ENCODE measurements at regions not wholly inside any gene's neighbourhood (a gene's known extent, or its start where the extent isn't known, plus 50 kb on each side); places are given as distances from the start of the nearest gene placed in this dataset. TPM values are rescaled to one million over a fixed set of nuclear protein-coding genes. Genes with fewer than 3 reads are reported as not detected.

DNA sequence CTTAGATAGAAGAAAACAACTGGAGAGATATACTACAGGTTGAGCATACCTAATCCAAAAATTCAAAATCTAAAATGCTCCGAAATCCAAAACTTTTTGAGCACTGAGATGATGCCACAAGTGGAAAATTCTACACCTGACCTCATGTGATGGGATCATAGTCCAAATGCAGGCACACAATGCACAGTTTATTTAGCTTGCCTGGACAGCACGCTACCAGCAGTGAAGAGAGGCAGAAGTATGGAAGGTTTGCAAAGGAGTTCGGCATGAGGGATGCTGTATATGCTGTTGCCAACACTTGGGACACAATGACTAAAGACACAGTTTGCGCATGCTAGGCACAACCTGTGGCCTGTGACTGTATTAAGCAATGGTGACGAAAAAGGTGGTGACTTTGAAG lies 58.1 kb upstream of the CAND1 start:
- Histone ChIP-seq H3K4me3 (ENCODE audit: low read length in 2 of 2) (no peak overlapping the region), H3K36me3 (replicated peaks in 1 of 2; ENCODE audit: control insufficient read depth in 2 of 2, insufficient read depth in 2 of 2, low read length in 2 of 2) (no peaks in the 10 kb centered on the region)
- WGBS, 2 donors (ENCODE audit: extremely low coverage in 2 of 2, insufficient read length in 2 of 2, insufficient replicate concordance in 1 of 2): no CpG with 5 or more reads among the region's 5 CpGs

DNA sequence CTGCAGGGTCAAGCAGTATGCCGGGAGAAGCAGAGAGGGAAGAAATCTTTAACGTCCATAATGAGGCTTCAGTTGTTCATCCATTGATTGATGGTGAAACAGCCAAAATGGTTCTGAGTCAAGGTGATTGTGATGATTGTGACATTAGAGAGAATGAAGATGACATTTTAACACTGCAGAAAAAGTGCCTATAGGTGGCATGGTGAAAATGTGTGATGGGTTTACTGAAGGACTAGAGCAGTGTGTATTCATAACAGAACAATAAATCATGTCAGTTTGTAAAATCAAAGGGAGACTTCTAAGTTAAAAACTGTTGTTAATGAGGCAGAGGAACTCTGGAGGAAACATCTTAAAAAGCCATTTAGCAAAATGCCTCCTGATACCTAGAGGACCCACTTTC lies 57.7 kb upstream of the CAND1 start:
- no peak overlapping the region for H3K4me3 ChIP-seq (ENCODE audit: low read length in 2 of 2)
- H2BK15ac ChIP-seq (ENCODE audit: low read length): no peak overlapping the region
- no peak overlapping the region for H2BK5ac ChIP-seq (ENCODE audit: low read length)
- H2BK12ac ChIP-seq (ENCODE audit: low read length): no peak overlapping the region
- no peak overlapping the region for H4K8ac ChIP-seq (ENCODE audit: low read depth, low read length)
- no peak overlapping the region for H3K4ac ChIP-seq (ENCODE audit: low read length)
- WGBS, 2 donors (ENCODE audit: extremely low coverage in 2 of 2, insufficient read length in 2 of 2, insufficient replicate concordance in 1 of 2): no CpG with 5 or more reads among the region's 2 CpGs
- no peak overlapping the region for H3K18ac ChIP-seq (ENCODE audit: low read length)
- no peak overlapping the region for H3K4me2 ChIP-seq (ENCODE audit: insufficient read depth, low read length, poor library complexity, severe bottlenecking)
- H3K27ac ChIP-seq (replicated peaks; ENCODE audit: low read length): no peak overlapping the region
- H3K9ac ChIP-seq (ENCODE audit: low read depth, low read length, poor library complexity): no peak overlapping the region
- H3K79me1 ChIP-seq (ENCODE audit: low read depth, low read length): no peaks in the 10 kb centered on the region
- H4K91ac ChIP-seq (ENCODE audit: low read depth, low read length, poor library complexity): no peak overlapping the region
- no peak overlapping the region for H3K14ac ChIP-seq (ENCODE audit: low read length)
- no peak overlapping the region for H3K23ac ChIP-seq (ENCODE audit: low read depth, low read length, poor library complexity)
- DNase-seq (ENCODE audit: low spot score): no peak
- no peak overlapping the region for H2AK5ac ChIP-seq (ENCODE audit: low read depth, low read length)
- peaks cover 0 to 8% (median 0%) of the 10 kb centered on the region in 3 experiments for H3K27me3 ChIP-seq (ENCODE audit: control insufficient read depth in 3 of 3, insufficient read depth in 3 of 3, low read depth in 1 of 3, low read length in 3 of 3)
- H3K4me1 ChIP-seq (ENCODE audit: control insufficient read depth in 2 of 2, insufficient read depth in 1 of 2, low read depth in 1 of 2, low read length in 2 of 2): no peaks in the 10 kb centered on the region
- H3K9me3 ChIP-seq (replicated peaks in 1 of 2; ENCODE audit: control insufficient read depth in 2 of 2, insufficient read depth in 1 of 2, low read depth in 1 of 2, low read length in 2 of 2): no peaks in the 10 kb centered on the region
- H2BK120ac ChIP-seq (ENCODE audit: low read depth, low read length): no peak overlapping the region
- H2AFZ ChIP-seq (ENCODE audit: low read length): no peak overlapping the region
- no peaks in the 10 kb centered on the region for H3K36me3 ChIP-seq (replicated peaks in 1 of 2; ENCODE audit: control insufficient read depth in 2 of 2, insufficient read depth in 2 of 2, low read length in 2 of 2)

More for the DNA sequence above, 58.1 kb upstream of the CAND1 start:
- Histone ChIP-seq H3K9me3 (replicated peaks in 1 of 2; ENCODE audit: control insufficient read depth in 2 of 2, insufficient read depth in 1 of 2, low read depth in 1 of 2, low read length in 2 of 2) (no peaks in the 10 kb centered on the region), H3K18ac (ENCODE audit: low read length) (no peak overlapping the region), H2BK120ac (ENCODE audit: low read depth, low read length) (no peak overlapping the region), H3K27ac (replicated peaks; ENCODE audit: low read length) (no peak overlapping the region), H3K14ac (ENCODE audit: low read length) (no peak overlapping the region), H3K4me2 (ENCODE audit: insufficient read depth, low read length, poor library complexity, severe bottlenecking) (no peak overlapping the region), H3K23ac (ENCODE audit: low read depth, low read length, poor library complexity) (no peak overlapping the region), H2BK5ac (ENCODE audit: low read length) (no peak overlapping the region), H4K8ac (ENCODE audit: low read depth, low read length) (no peak overlapping the region), H4K91ac (ENCODE audit: low read depth, low read length, poor library complexity) (no peak overlapping the region), H3K27me3 (ENCODE audit: control insufficient read depth in 3 of 3, insufficient read depth in 3 of 3, low read depth in 1 of 3, low read length in 3 of 3) (peaks cover 0 to 8% (median 0%) of the 10 kb centered on the region in 3 experiments), H2BK12ac (ENCODE audit: low read length) (no peak overlapping the region), H2BK15ac (ENCODE audit: low read length) (no peak overlapping the region), H2AFZ (ENCODE audit: low read length) (no peak overlapping the region), H2AK5ac (ENCODE audit: low read depth, low read length) (no peak overlapping the region), H3K4ac (ENCODE audit: low read length) (no peak overlapping the region), H3K4me1 (ENCODE audit: control insufficient read depth in 2 of 2, insufficient read depth in 1 of 2, low read depth in 1 of 2, low read length in 2 of 2) (no peaks in the 10 kb centered on the region), H3K9ac (ENCODE audit: low read depth, low read length, poor library complexity) (no peak overlapping the region), H3K79me1 (ENCODE audit: low read depth, low read length) (no peaks in the 10 kb centered on the region)
- no peak for DNase-seq (ENCODE audit: low spot score)

DNA sequence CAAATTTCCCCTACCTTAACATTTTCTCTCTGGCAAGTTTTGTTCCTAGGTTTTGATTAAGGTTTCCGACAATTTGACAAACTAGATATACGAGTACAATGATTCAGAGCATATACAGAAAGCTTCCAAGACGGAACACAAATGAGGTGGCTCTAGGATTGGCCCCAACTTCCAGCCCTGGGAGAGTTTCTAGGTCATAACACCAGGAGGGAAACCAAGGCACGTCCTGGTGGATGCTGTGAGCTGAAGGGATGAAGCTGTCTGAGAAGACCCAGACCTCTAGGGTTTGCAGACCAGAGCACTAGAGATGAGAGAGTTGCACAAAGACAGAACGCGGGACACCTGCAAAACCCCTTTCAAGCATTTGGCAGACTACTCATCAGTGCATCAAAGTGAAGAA lies 51.5 kb upstream of the CAND1 start:
- Histone ChIP-seq H3K14ac (ENCODE audit: low read length) (no peak overlapping the region), H3K27ac (replicated peaks; ENCODE audit: low read length) (no peak overlapping the region), H3K9me3 (replicated peaks in 1 of 2; ENCODE audit: control insufficient read depth in 2 of 2, insufficient read depth in 1 of 2, low read depth in 1 of 2, low read length in 2 of 2) (no peaks in the 10 kb centered on the region), H3K4me1 (ENCODE audit: control insufficient read depth in 2 of 2, insufficient read depth in 1 of 2, low read depth in 1 of 2, low read length in 2 of 2) (no peaks in the 10 kb centered on the region), H3K4ac (ENCODE audit: low read length) (no peak overlapping the region), H3K27me3 (ENCODE audit: control insufficient read depth in 3 of 3, insufficient read depth in 3 of 3, low read depth in 1 of 3, low read length in 3 of 3) (peaks cover 0 to 20% (median 0%) of the 10 kb centered on the region in 3 experiments), H3K23ac (ENCODE audit: low read depth, low read length, poor library complexity) (no peak overlapping the region), H3K4me3 (ENCODE audit: low read length in 2 of 2) (no peak overlapping the region), H2BK120ac (ENCODE audit: low read depth, low read length) (no peak overlapping the region), H3K18ac (ENCODE audit: low read length) (no peak overlapping the region), H3K4me2 (ENCODE audit: insufficient read depth, low read length, poor library complexity, severe bottlenecking) (no peak overlapping the region), H3K79me1 (ENCODE audit: low read depth, low read length) (no peaks in the 10 kb centered on the region), H3K9ac (ENCODE audit: low read depth, low read length, poor library complexity) (no peak overlapping the region), H2BK15ac (ENCODE audit: low read length) (no peak overlapping the region), H3K36me3 (replicated peaks in 1 of 2; ENCODE audit: control insufficient read depth in 2 of 2, insufficient read depth in 2 of 2, low read length in 2 of 2) (no peaks in the 10 kb centered on the region), H2AK5ac (ENCODE audit: low read depth, low read length) (no peak overlapping the region), H2BK5ac (ENCODE audit: low read length) (no peak overlapping the region), H2AFZ (ENCODE audit: low read length) (no peak overlapping the region), H4K91ac (ENCODE audit: low read depth, low read length, poor library complexity) (no peak overlapping the region), H2BK12ac (ENCODE audit: low read length) (no peak overlapping the region), H4K8ac (ENCODE audit: low read depth, low read length) (no peak overlapping the region)
- no peak for DNase-seq (ENCODE audit: low spot score)
- WGBS, 2 donors (ENCODE audit: extremely low coverage in 2 of 2, insufficient read length in 2 of 2, insufficient replicate concordance in 1 of 2): no CpG with 5 or more reads among the region's 6 CpGs

Small RNA genes in the stretch of these regions (small RNA-seq; reads per million reads assigned to genes)
- not detected for gene AC073530.2 (ENCODE audit: insufficient read depth)

Data from neuronal stem cell (in vitro differentiated cells).